NOMO-1 treated with dmso at 0.1 percent for 144 hours (cell line): ENCODE measurements at regions not wholly inside any gene's neighbourhood (a gene's known extent, or its start where the extent isn't known, plus 50 kb on each side); places are given as distances from the start of the nearest gene placed in this dataset.

Experiments used
- DNase-seq: peaks from one replicate; lab custom pipeline; 2025; ENCODE audit not compliant: unreplicated experiment; lab: John Stamatoyannopoulos, UW

GRCh38 chr5:155952486-155953089, 374.4 kb upstream of the SGCD start:
- DNase-seq: no peak

- no peak for DNase-seq
These were observed 373.6 kb upstream of the SGCD start for GRCh38 chr5:155953335-155953734.

GRCh38 chr5:155954701-155955445, 372.1 kb upstream of the SGCD start:
- DNase-seq: no peak

- no peak for DNase-seq
These were observed 369.1 kb upstream of the SGCD start for GRCh38 chr5:155957884-155958283.

- DNase-seq: no peak
These were observed 367.9 kb upstream of the SGCD start for GRCh38 chr5:155959082-155959481.

- DNase-seq: no peak
These were observed 366.8 kb upstream of the SGCD start for GRCh38 chr5:155960177-155960576.

GRCh38 chr5:155969537-155969936, 357.4 kb upstream of the SGCD start:
- DNase-seq: no peak

GRCh38 chr5:155974369-155974768, 352.6 kb upstream of the SGCD start:
- no peak for DNase-seq

- DNase-seq: no peak
These were observed 348.1 kb upstream of the SGCD start for GRCh38 chr5:155978850-155979249.

GRCh38 chr5:155982354-155982753, 344.6 kb upstream of the SGCD start:
- no peak for DNase-seq

GRCh38 chr5:155983954-155984353, 343.0 kb upstream of the SGCD start:
- DNase-seq: no peak

- DNase-seq: no peak
These were observed 339.6 kb upstream of the SGCD start for GRCh38 chr5:155987265-155987810.

GRCh38 chr5:155989879-155990278, 337.1 kb upstream of the SGCD start:
- no peak for DNase-seq

- no peak for DNase-seq
These were observed 330.8 kb upstream of the SGCD start for GRCh38 chr5:155996123-155996522.

GRCh38 chr5:155998257-155998656, 328.7 kb upstream of the SGCD start:
- DNase-seq: no peak

GRCh38 chr5:156000115-156000514, 326.8 kb upstream of the SGCD start:
- DNase-seq: no peak

GRCh38 chr5:156004754-156005153, 322.2 kb upstream of the SGCD start:
- DNase-seq: no peak

- DNase-seq: no peak
These were observed 320.8 kb upstream of the SGCD start for GRCh38 chr5:156006026-156006647.

- DNase-seq: no peak
These were observed 318.1 kb upstream of the SGCD start for GRCh38 chr5:156008844-156009243.

- DNase-seq: no peak
These were observed 317.4 kb upstream of the SGCD start for GRCh38 chr5:156009583-156009982.

GRCh38 chr5:156015137-156015536, 311.8 kb upstream of the SGCD start:
- no peak for DNase-seq

- no peak for DNase-seq
These were observed 307.8 kb upstream of the SGCD start for GRCh38 chr5:156019130-156019529.
